H1 (cell line): ENCODE measurements at regions not wholly inside any gene's neighbourhood (a gene's known extent, or its start where the extent isn't known, plus 50 kb on each side); places are given as distances from the start of the nearest gene placed in this dataset.

Experiments
- CTCF ChIA-PET: fragments of 300-600 bp; sonication (Branson Sonifier 250); formaldehyde crosslinking; loops from one replicate; lab custom pipeline; 2021; ENCODE audit not compliant: partially characterized antibody; lab: Charles Lee
- POLR2A ChIA-PET: fragments of 300-600 bp; sonication (Branson Sonifier 250); formaldehyde crosslinking; loops from one replicate; lab custom pipeline; 2021; ENCODE audit warnings: inconsistent platforms; ENCODE audit not compliant: partially characterized antibody; lab: Charles Lee
- DNase-seq, 2 experiments: peaks; one replicate each; pipeline versions ENCODE4 v3.0.0 to v3.0.0-alpha.2; 2010 to 2022; ENCODE audit warnings: low spot score in 2 of 2, low read depth in 1 of 2, mixed read lengths in 1 of 2
- FAIRE-seq: peaks from 2 replicates; lab custom pipeline; 2011; peaks lifted over from hg19 to GRCh38; lab: Jason Lieb, UNC
- H2AFZ ChIP-seq: 2 replicates; pipeline ENCODE4 v1.8.1; 2012; ENCODE audit warnings: low read length, inconsistent platforms
- H2AK5ac ChIP-seq: 2 replicates; pipeline ENCODE4 v1.6.1; 2013; ENCODE audit warnings: low read depth, low read length
- H2BK120ac ChIP-seq: replicated peaks from 2 replicates; pipeline ENCODE3; 2013; ENCODE audit warnings: low read depth, low read length, inconsistent platforms
- H2BK12ac ChIP-seq: 2 replicates; pipeline ENCODE4 v1.6.1; 2013; ENCODE audit warnings: low read depth, low read length
- H2BK15ac ChIP-seq: 2 replicates; pipeline ENCODE4 v1.6.1; 2013; ENCODE audit warnings: low read length
- H2BK20ac ChIP-seq: 2 replicates; pipeline ENCODE4 v1.6.1; 2013; ENCODE audit warnings: low read length
- H2BK5ac ChIP-seq: 2 replicates; pipeline ENCODE4 v1.6.1; 2013; ENCODE audit warnings: low read depth, low read length
- H3K14ac ChIP-seq: 2 replicates; pipeline ENCODE4 v1.6.1; 2013; ENCODE audit warnings: inconsistent platforms; ENCODE audit not compliant: insufficient read length
- H3K18ac ChIP-seq: 2 replicates; pipeline ENCODE4 v1.6.1; 2013; ENCODE audit warnings: low read length; ENCODE audit errors: extremely low read depth
- H3K23ac ChIP-seq: 2 replicates; pipeline ENCODE4 v1.6.1; 2013; ENCODE audit warnings: inconsistent platforms; ENCODE audit not compliant: insufficient read length
- H3K23me2 ChIP-seq: 2 replicates; pipeline ENCODE4 v1.6.1; 2013; ENCODE audit warnings: low read depth, low read length
- H3K27ac ChIP-seq: 2 replicates; pipeline ENCODE4 v1.6.1; 2011; ENCODE audit warnings: low read depth, low read length, inconsistent platforms
- H3K27me3 ChIP-seq, 4 experiments: replicated peaks in 1 of 4; 1 replicate in 1 of 4; 2 replicates in 3 of 4; pipeline versions ENCODE4 v1.6.1 to v1.8.1; 2011 to 2013; ENCODE audit warnings: low read length in 3 of 4, mild to moderate bottlenecking in 3 of 4, inconsistent platforms in 2 of 4, mixed read lengths in 2 of 4, moderate library complexity in 1 of 4; ENCODE audit not compliant: control insufficient read depth in 3 of 4, insufficient read depth in 3 of 4; ENCODE audit errors: extremely low read depth in 1 of 4
- H3K36me3 ChIP-seq, 4 experiments: 2 replicates each; pipeline versions ENCODE4 v1.6.1 to v1.8.1; 2011 to 2013; ENCODE audit warnings: mild to moderate bottlenecking in 4 of 4, low read length in 3 of 4, moderate library complexity in 2 of 4, control low read depth in 1 of 4, inconsistent platforms in 1 of 4; ENCODE audit not compliant: insufficient read depth in 4 of 4, control insufficient read depth in 2 of 4
- H3K4ac ChIP-seq: replicated peaks from 2 replicates; pipeline ENCODE3; 2013; ENCODE audit warnings: low read length, low read depth, mixed read lengths, inconsistent platforms; ENCODE audit not compliant: insufficient read length
- H3K4me1 ChIP-seq, 4 experiments: replicated peaks in 1 of 4; 1 replicate in 1 of 4; 2 replicates in 3 of 4; pipeline versions ENCODE4 v1.6.1 to v1.8.1; 2011 to 2013; ENCODE audit warnings: low read length in 3 of 4, inconsistent platforms in 2 of 4, mixed read lengths in 1 of 4; ENCODE audit not compliant: insufficient read depth in 4 of 4, control insufficient read depth in 3 of 4
- H3K4me2 ChIP-seq, 2 experiments: 2 replicates each; pipeline versions ENCODE4 v1.6.1 to v1.8.1; 2011 to 2013; ENCODE audit warnings: low read depth in 2 of 2, low read length in 2 of 2, control low read depth in 1 of 2, inconsistent platforms in 1 of 2, mild to moderate bottlenecking in 1 of 2; ENCODE audit not compliant: insufficient read depth in 1 of 2
- H3K4me3 ChIP-seq, 4 experiments: fragments of 200-600, 300-600 bp in 1 of 4; sonication (generic), shearing (Covaris generic), sonication (Bioruptor Twin) in 1 of 4; 2 replicates each; pipeline versions ENCODE4 v1.5.1 to v1.8.1; 2011 to 2016; ENCODE audit warnings: low read length in 4 of 4, low read depth in 3 of 4, control low read depth in 2 of 4, inconsistent platforms in 2 of 4, mild to moderate bottlenecking in 2 of 4, mixed read lengths in 1 of 4, moderate library complexity in 1 of 4; ENCODE audit not compliant: insufficient read depth in 2 of 4; ENCODE audit errors: extremely low read depth in 1 of 4
- H3K56ac ChIP-seq: replicated peaks from 2 replicates; pipeline ENCODE3; 2013; ENCODE audit warnings: low read depth, mild to moderate bottlenecking, mixed read lengths, low read length, inconsistent platforms; ENCODE audit not compliant: insufficient read length
- H3K79me1 ChIP-seq: 2 replicates; pipeline ENCODE4 v1.6.1; 2013; ENCODE audit warnings: low read depth, low read length, control low read depth
- H3K79me2 ChIP-seq, 2 experiments: 2 replicates each; pipeline versions ENCODE4 v1.6.1 to v1.8.1; 2012 to 2013; ENCODE audit warnings: low read length in 2 of 2, mild to moderate bottlenecking in 2 of 2, inconsistent platforms in 1 of 2; ENCODE audit not compliant: insufficient read depth in 2 of 2, control insufficient read depth in 1 of 2
- H3K9ac ChIP-seq, 4 experiments: replicated peaks in 1 of 4; 1 replicate in 1 of 4; 2 replicates in 3 of 4; pipeline versions ENCODE4 v1.6.1 to v1.8.1; 2011 to 2013; ENCODE audit warnings: low read depth in 3 of 4, low read length in 3 of 4, control low read depth in 2 of 4, mild to moderate bottlenecking in 2 of 4, moderate library complexity in 2 of 4, inconsistent platforms in 1 of 4; ENCODE audit errors: extremely low read depth in 1 of 4
- H3K9me3 ChIP-seq, 2 experiments: 2 replicates each; pipeline versions ENCODE4 v1.6.1 to v1.8.1; 2012 to 2013; ENCODE audit warnings: mild to moderate bottlenecking in 2 of 2, moderate library complexity in 2 of 2, control low read depth in 1 of 2, inconsistent platforms in 1 of 2, low read depth in 1 of 2, low read length in 1 of 2, mixed read lengths in 1 of 2; ENCODE audit not compliant: insufficient read depth in 2 of 2
- H4K20me1 ChIP-seq, 2 experiments: replicated peaks in 1 of 2; 2 replicates each; pipeline versions ENCODE3 to v1.8.1; 2011 to 2013; ENCODE audit warnings: inconsistent platforms in 2 of 2, low read length in 2 of 2, mild to moderate bottlenecking in 1 of 2; ENCODE audit not compliant: insufficient read depth in 2 of 2, control insufficient read depth in 1 of 2
- H4K5ac ChIP-seq: 2 replicates; pipeline ENCODE4 v1.6.1; 2013; ENCODE audit warnings: low read length, low read depth, mixed read lengths, inconsistent platforms; ENCODE audit not compliant: insufficient read length
- H4K8ac ChIP-seq: 2 replicates; pipeline ENCODE4 v1.8.0; 2013; ENCODE audit warnings: mild to moderate bottlenecking, moderate library complexity, low read length, inconsistent platforms; ENCODE audit not compliant: insufficient read depth; ENCODE audit errors: extremely low read depth
- H4K91ac ChIP-seq: replicated peaks from 2 replicates; pipeline ENCODE3; 2013; ENCODE audit warnings: low read length, mixed read lengths, inconsistent platforms; ENCODE audit not compliant: insufficient read length
- CBX8 ChIP-seq: fragments of 300-800, 300-1000 bp; sonication (generic); IDR thresholded peaks from 2 replicates; pipeline ENCODE4 v1.7.1; 2016; ENCODE audit warnings: low read depth, low read length, borderline replicate concordance
- TEAD4 ChIP-seq: IDR thresholded peaks from 2 replicates; pipeline ENCODE4 v1.6.1; 2012; ENCODE audit warnings: low read depth, low read length, inconsistent platforms, mixed read lengths

GRCh38 chr15:58332676-58333400 is 99.0 kb upstream of the LIPC start:
- no peaks in the 10 kb centered on the region for H3K36me3 ChIP-seq
- H2AK5ac ChIP-seq: no peak overlapping the region
- no peaks in the 10 kb centered on the region; the same call in 1 of the 2 replicates for H3K23me2 ChIP-seq
- no peak overlapping the region for H3K4me2 ChIP-seq
- H3K4me3 ChIP-seq: no peak overlapping the region
- H3K79me1 ChIP-seq: no peaks in the 10 kb centered on the region
- H2BK5ac ChIP-seq: peak overlapping the region; percentile 69; the same call in 1 of the 2 replicates
- H3K79me2 ChIP-seq: no peaks in the 10 kb centered on the region
- no peak overlapping the region for H3K9ac ChIP-seq
- no peaks in the 10 kb centered on the region for H3K27me3 ChIP-seq
- H3K23ac ChIP-seq: no peak overlapping the region
- peak overlapping the region; percentile 24 for H2BK120ac ChIP-seq
- H4K5ac ChIP-seq: no peak overlapping the region
- no peaks in the 10 kb centered on the region for H4K20me1 ChIP-seq
- 0 out of 2 replicates have a peak overlapping the region, but pooled peaks have one; percentile 52 for H3K18ac ChIP-seq
- CTCF ChIA-PET: interaction anchor here (0.6 to 2.5 kb wide), 3 partner anchors 24 to 65 kb away, joined by 4 to 14 read pairs (median 4); no protein-coding TSS in a partner anchor
- no peak overlapping the region for H3K4ac ChIP-seq
- peaks cover 10 to 26% (median 16%) of the 10 kb centered on the region in 4 experiments; a peak in 6 of 7 replicates for H3K4me1 ChIP-seq
- POLR2A ChIA-PET: interaction anchor here (1.2 kb wide), 1 partner anchor 19 kb away, joined by 3 read pairs; no protein-coding TSS in a partner anchor
- peaks cover 2 to 9% of the 10 kb centered on the region in 2 experiments; a peak in 3 of 4 replicates for H3K9me3 ChIP-seq
- no peak overlapping the region for H3K14ac ChIP-seq
- no peak overlapping the region for H3K27ac ChIP-seq
- peak overlapping the region; percentile 90; the same call in 1 of the 2 replicates for H2BK12ac ChIP-seq
- H4K8ac ChIP-seq: no peak overlapping the region; the same call in 1 of the 2 replicates
- H2BK20ac ChIP-seq: peak overlapping the region; percentile 92
- no peak overlapping the region for H2BK15ac ChIP-seq
- peak overlapping the region; percentile 79 for H4K91ac ChIP-seq
- DNase-seq (no peak), FAIRE-seq (no peak)
- H2AFZ ChIP-seq: peak overlapping the region; percentile 28; the same call in 1 of the 2 replicates
- H3K56ac ChIP-seq: no peak overlapping the region
- TF ChIP-seq TEAD4 (0 out of 2 replicates have a peak, but pooled peaks have one; percentile 8), CBX8 (no peak)
